HG02588 (cell line): ENCODE measurements at regions not wholly inside any gene's neighbourhood (a gene's known extent, or its start where the extent isn't known, plus 50 kb on each side); places are given as distances from the start of the nearest gene placed in this dataset.
A peak's percentile ranks its signal among the peaks of the same experiment; 100 is the strongest.

Source experiments
- ATAC-seq: cut with Tn5 transposase; IDR thresholded peaks from one replicate; pipeline ENCODE4 v1.9.1; 2021; ENCODE audit warnings: mild to moderate bottlenecking, moderate library complexity; ENCODE audit not compliant: unreplicated experiment

GRCh38 chr9:129278391-129279237, 100.6 kb upstream of the IER5L start:
- no peak for ATAC-seq

GRCh38 chr9:129276486-129277230, 98.6 kb upstream of the IER5L start:
- no peak for ATAC-seq

GRCh38 chr9:129275626-129276247, 97.7 kb upstream of the IER5L start:
- no peak for ATAC-seq

- no peak for ATAC-seq
Measured at GRCh38 chr9:129273941-129274684, 96.1 kb upstream of the IER5L start.

GRCh38 chr9:129273136-129273895, 95.3 kb upstream of the IER5L start:
- no peak for ATAC-seq

- ATAC-seq = no peak
Measured at GRCh38 chr9:129272348-129273025, 94.4 kb upstream of the IER5L start.

GRCh38 chr9:129270903-129271431, 92.9 kb upstream of the IER5L start:
- ATAC-seq = peak; percentile 60

- peak; percentile 58 for ATAC-seq
Measured at GRCh38 chr9:129270205-129270604, 92.1 kb upstream of the IER5L start.

GRCh38 chr9:129267141-129267540, 89.1 kb upstream of the IER5L start:
- no peak for ATAC-seq

GRCh38 chr9:129266536-129266935, 88.5 kb upstream of the IER5L start:
- ATAC-seq = no peak

GRCh38 chr9:129264388-129264787, 86.3 kb upstream of the IER5L start:
- no peak for ATAC-seq

GRCh38 chr9:129263836-129264235, 85.8 kb upstream of the IER5L start:
- ATAC-seq = no peak

- no peak for ATAC-seq
Measured at GRCh38 chr9:129262261-129262660, 84.2 kb upstream of the IER5L start.

- no peak for ATAC-seq
Measured at GRCh38 chr9:129259375-129259774, 81.3 kb upstream of the IER5L start.

- ATAC-seq = no peak
Measured at GRCh38 chr9:129258823-129259301, 80.8 kb upstream of the IER5L start.

GRCh38 chr9:129258124-129258822, 80.2 kb upstream of the IER5L start:
- no peak for ATAC-seq

GRCh38 chr9:129256959-129257713, 79.1 kb upstream of the IER5L start:
- no peak for ATAC-seq
